Colonic mucosa (tissue), 4 donors: ENCODE measurements at regions not wholly inside any gene's neighbourhood (a gene's known extent, or its start where the extent isn't known, plus 50 kb on each side); places are given as distances from the start of the nearest gene placed in this dataset.

Source experiments
- DNase-seq: peaks from one replicate; pipeline ENCODE4 v3.0.0-alpha.2; 2020
- H3K27ac ChIP-seq: fragments of 200-600 bp; one replicate; pipeline ENCODE4 v1.8.0; 2021
- H3K27me3 ChIP-seq: fragments of 200-600 bp; one replicate; pipeline ENCODE4 v1.8.0; 2021
- H3K36me3 ChIP-seq: fragments of 200-600 bp; one replicate; pipeline ENCODE4 v1.8.0; 2021
- H3K4me1 ChIP-seq: fragments of 200-600 bp; one replicate; pipeline ENCODE4 v1.8.0; 2021; ENCODE audit warnings: mild to moderate bottlenecking
- H3K4me3 ChIP-seq: fragments of 200-600 bp; one replicate; pipeline ENCODE4 v1.8.0; 2021
- H3K9ac ChIP-seq, 2 donors: one replicate each; pipeline ENCODE4 v1.7.0; 2013; ENCODE audit warnings: control low read depth in 2 of 2, low read depth in 2 of 2, low read length in 2 of 2
- H3K9me3 ChIP-seq: fragments of 200-600 bp; one replicate; pipeline ENCODE4 v1.8.0; 2021
- intact Hi-C: fragments of 100-400 bp; cut with DNase I; formaldehyde crosslinking; loops from one replicate; pipeline ENCODE4 v1.14.1; 2022
- TF ChIP-seq, protein P1 (sequence below): fragments of 200-600 bp; IDR thresholded peaks from one replicate; pipeline ENCODE4 v1.8.0; 2022; ENCODE audit warnings: antibody characterized with exemption, mild to moderate bottlenecking
- donor health status: healthy.
- donor health status: DM: no; HTN: no; CAD: no.
- donor health status: DM: no; HTN: no; CAD: no.

- no peaks in the 10 kb centered on the region for H3K27me3 ChIP-seq
- H3K4me3 ChIP-seq = no peak overlapping the region
- H3K36me3 ChIP-seq = no peaks in the 10 kb centered on the region
- intact Hi-C loops = no loop called here
- no peak overlapping the region for H3K9ac ChIP-seq
- H3K27ac ChIP-seq = no peak overlapping the region
- no peaks in the 10 kb centered on the region for H3K4me1 ChIP-seq
- TF ChIP-seq, protein P1, sequence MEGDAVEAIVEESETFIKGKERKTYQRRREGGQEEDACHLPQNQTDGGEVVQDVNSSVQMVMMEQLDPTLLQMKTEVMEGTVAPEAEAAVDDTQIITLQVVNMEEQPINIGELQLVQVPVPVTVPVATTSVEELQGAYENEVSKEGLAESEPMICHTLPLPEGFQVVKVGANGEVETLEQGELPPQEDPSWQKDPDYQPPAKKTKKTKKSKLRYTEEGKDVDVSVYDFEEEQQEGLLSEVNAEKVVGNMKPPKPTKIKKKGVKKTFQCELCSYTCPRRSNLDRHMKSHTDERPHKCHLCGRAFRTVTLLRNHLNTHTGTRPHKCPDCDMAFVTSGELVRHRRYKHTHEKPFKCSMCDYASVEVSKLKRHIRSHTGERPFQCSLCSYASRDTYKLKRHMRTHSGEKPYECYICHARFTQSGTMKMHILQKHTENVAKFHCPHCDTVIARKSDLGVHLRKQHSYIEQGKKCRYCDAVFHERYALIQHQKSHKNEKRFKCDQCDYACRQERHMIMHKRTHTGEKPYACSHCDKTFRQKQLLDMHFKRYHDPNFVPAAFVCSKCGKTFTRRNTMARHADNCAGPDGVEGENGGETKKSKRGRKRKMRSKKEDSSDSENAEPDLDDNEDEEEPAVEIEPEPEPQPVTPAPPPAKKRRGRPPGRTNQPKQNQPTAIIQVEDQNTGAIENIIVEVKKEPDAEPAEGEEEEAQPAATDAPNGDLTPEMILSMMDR = no peak
- H3K9me3 ChIP-seq = no peaks in the 10 kb centered on the region
- DNase-seq = no peak
Observed at GRCh38 chr6:140538926-140539325, 1164.5 kb upstream of the CITED2 start.

- no peak for DNase-seq
- no peaks in the 10 kb centered on the region for H3K9me3 ChIP-seq
- H3K27ac ChIP-seq = no peak overlapping the region
- intact Hi-C loops = no loop called here
- H3K4me3 ChIP-seq = no peak overlapping the region
- no peaks in the 10 kb centered on the region for H3K27me3 ChIP-seq
- no peak overlapping the region for H3K9ac ChIP-seq
- H3K36me3 ChIP-seq = no peaks in the 10 kb centered on the region
- TF ChIP-seq, protein P1 = no peak
- no peaks in the 10 kb centered on the region for H3K4me1 ChIP-seq
Observed at GRCh38 chr6:140537834-140538705, 1163.6 kb upstream of the CITED2 start.

DNA sequence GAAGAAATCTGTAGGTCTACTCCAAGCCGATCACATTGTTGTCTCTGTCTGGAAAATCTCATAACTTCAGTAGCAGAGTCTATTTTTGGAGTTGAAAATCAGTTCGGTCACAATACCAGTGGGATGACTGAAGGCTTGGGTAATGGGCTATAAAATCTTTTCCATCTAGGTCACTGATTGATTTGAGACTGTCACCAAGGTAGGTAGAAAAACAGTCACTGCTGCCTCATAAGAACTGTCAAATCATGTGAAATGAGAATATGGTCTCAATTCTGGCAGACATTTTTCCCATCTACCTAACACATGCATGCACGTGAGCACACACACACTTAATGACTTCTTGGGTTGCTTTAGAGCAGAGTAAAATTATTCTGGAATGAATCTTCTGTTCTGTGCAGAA lies 1162.8 kb upstream of the CITED2 start:
- H3K9me3 ChIP-seq = no peaks in the 10 kb centered on the region

DNA sequence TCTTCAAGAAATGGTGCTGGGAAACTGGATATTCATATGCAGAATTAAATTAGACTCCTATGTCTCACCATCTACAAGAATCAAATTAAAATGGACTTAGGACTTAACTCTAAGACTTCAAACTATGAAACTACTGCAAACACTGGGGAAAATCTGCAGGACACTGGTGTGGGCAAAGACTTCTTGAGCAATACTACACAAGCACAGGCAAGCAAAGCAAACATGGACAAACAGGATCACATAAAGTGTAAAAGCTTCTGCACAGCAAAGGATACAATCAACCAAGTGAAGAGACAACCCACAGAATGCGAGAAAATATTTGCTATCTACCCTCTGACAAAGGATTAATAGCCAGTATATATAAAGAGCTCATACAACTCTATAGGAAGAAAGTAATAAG lies 1161.1 kb upstream of the CITED2 start:
- Histone ChIP-seq H3K27ac (no peak overlapping the region), H3K9ac (no peak overlapping the region), H3K27me3 (no peaks in the 10 kb centered on the region), H3K9me3 (no peaks in the 10 kb centered on the region), H3K36me3 (no peaks in the 10 kb centered on the region), H3K4me3 (no peak overlapping the region), H3K4me1 (no peaks in the 10 kb centered on the region)
- TF ChIP-seq, protein P1 = no peak
- intact Hi-C loops = no loop called here
- no peak for DNase-seq

More for the DNA sequence above, 1162.8 kb upstream of the CITED2 start:
- no peak overlapping the region for H3K4me3 ChIP-seq
- H3K4me1 ChIP-seq = no peaks in the 10 kb centered on the region
- H3K36me3 ChIP-seq = no peaks in the 10 kb centered on the region
- TF ChIP-seq, protein P1 = no peak
- no peak overlapping the region for H3K27ac ChIP-seq
- no peaks in the 10 kb centered on the region for H3K27me3 ChIP-seq
- intact Hi-C loops = no loop called here
- DNase-seq = no peak
- no peak overlapping the region for H3K9ac ChIP-seq

- Histone ChIP-seq H3K27ac (no peak overlapping the region), H3K27me3 (no peaks in the 10 kb centered on the region), H3K4me1 (no peaks in the 10 kb centered on the region), H3K36me3 (no peaks in the 10 kb centered on the region), H3K4me3 (no peak overlapping the region), H3K9me3 (no peaks in the 10 kb centered on the region), H3K9ac (no peak overlapping the region)
- DNase-seq = no peak
- TF ChIP-seq, protein P1 = no peak
- intact Hi-C loops = no loop called here
Observed at GRCh38 chr6:140533526-140533925, 1159.1 kb upstream of the CITED2 start.
